ENCODE measurements at regions not wholly inside any gene's neighbourhood (a gene's known extent, or its start where the extent isn't known, plus 50 kb on each side); places are given as distances from the start of the nearest gene placed in this dataset.
"Not testable (repeated sequence)": the region's sequence is repeated elsewhere in the genome, so short reads cannot be mapped to it uniquely, and the experiment has no call there.

GRCh38 chr18:30814446-30814845 is 228.1 kb downstream of the DSC3 start:
- no peak for DNase-seq

GRCh38 chr18:30811580-30811979 is 231.0 kb downstream of the DSC3 start:
- DNase-seq = no peak

GRCh38 chr18:30810580-30810979 is 232.0 kb downstream of the DSC3 start:
- DNase-seq = no peak

GRCh38 chr18:30806823-30807222 is 235.7 kb downstream of the DSC3 start:
- no peak for DNase-seq

- DNase-seq = no peak
Measured at GRCh38 chr18:30800800-30801199, 241.7 kb downstream of the DSC3 start.

- DNase-seq = no peak
Measured at GRCh38 chr18:30792051-30792450, 250.5 kb downstream of the DSC3 start.

GRCh38 chr18:30788411-30788991 is 254.0 kb downstream of the DSC3 start:
- not testable (repeated sequence) for DNase-seq

- DNase-seq = no peak
Measured at GRCh38 chr18:30787410-30787809, 255.1 kb downstream of the DSC3 start.

GRCh38 chr18:30781601-30782000 is 260.9 kb downstream of the DSC3 start:
- no peak for DNase-seq

- no peak for DNase-seq
Measured at GRCh38 chr18:30775629-30776028, 266.9 kb downstream of the DSC3 start.

- not testable (repeated sequence) for DNase-seq
Measured at GRCh38 chr18:30772170-30772569, 270.4 kb downstream of the DSC3 start.

- no peak for DNase-seq
Measured at GRCh38 chr18:30766053-30766452, 276.5 kb downstream of the DSC3 start.

GRCh38 chr18:30765247-30765646 is 277.3 kb downstream of the DSC3 start:
- no peak for DNase-seq

GRCh38 chr18:30763902-30764350 is 278.6 kb downstream of the DSC3 start:
- no peak for DNase-seq

GRCh38 chr18:30754846-30755245 is 287.7 kb downstream of the DSC3 start:
- DNase-seq = no peak

GRCh38 chr18:30748541-30748940 is 294.0 kb downstream of the DSC3 start:
- no peak for DNase-seq

- no peak for DNase-seq
Measured at GRCh38 chr18:30746224-30746623, 296.3 kb downstream of the DSC3 start.

GRCh38 chr18:30743033-30743432 is 299.5 kb downstream of the DSC3 start:
- DNase-seq = no peak

GRCh38 chr18:30730915-30731314 is 311.6 kb downstream of the DSC3 start:
- no peak for DNase-seq

GRCh38 chr18:30727849-30728248 is 314.7 kb downstream of the DSC3 start:
- DNase-seq = no peak

GRCh38 chr18:30713299-30713698 is 329.2 kb downstream of the DSC3 start:
- DNase-seq = no peak

GRCh38 chr18:30712383-30712782 is 330.2 kb downstream of the DSC3 start:
- no peak for DNase-seq

- no peak for DNase-seq
Measured at GRCh38 chr18:30709595-30709994, 332.9 kb downstream of the DSC3 start.

- no peak for DNase-seq
Measured at GRCh38 chr18:30705943-30706342, 336.6 kb downstream of the DSC3 start.

- no peak for DNase-seq
Measured at GRCh38 chr18:30698571-30698970, 344.0 kb downstream of the DSC3 start.

GRCh38 chr18:30696201-30696600 is 346.3 kb downstream of the DSC3 start:
- DNase-seq = no peak
